ENCODE measurements at regions not wholly inside any gene's neighbourhood (a gene's known extent, or its start where the extent isn't known, plus 50 kb on each side); places are given as distances from the start of the nearest gene placed in this dataset.

DNA sequence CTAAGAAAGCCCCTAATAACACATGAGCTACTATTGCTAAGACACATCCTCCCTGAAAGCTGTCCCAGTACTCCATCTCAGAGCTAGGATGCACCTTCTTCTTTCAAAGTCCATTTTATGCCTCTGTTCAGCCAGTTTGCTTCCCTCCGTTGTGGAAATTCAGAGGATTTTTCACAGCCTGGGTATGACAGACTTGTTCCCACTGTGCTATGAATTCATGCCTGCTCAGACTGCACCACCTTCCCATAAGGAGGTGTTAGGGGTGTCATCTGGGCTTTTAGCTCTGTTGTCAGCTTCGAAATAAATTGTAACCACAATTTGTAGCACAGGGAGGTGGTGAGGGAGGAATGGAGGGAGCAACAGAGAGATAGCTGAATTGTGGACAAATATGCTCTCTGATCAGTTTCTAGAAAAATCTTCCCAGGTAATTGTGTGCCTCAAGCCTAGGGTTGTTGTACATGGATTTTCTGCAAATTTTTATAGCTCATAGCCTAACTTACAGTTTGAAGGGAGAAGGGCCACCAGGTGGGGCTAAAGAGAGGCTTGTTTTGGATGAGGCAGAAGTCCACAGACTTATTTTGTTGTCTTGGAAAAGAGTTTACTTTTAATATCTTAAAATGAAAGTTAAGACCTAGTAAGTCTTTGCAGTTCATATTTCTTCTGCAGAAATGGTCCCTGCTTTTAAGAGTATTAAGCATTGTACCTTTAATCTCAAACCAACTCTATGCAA, 462.0 kb downstream of the PDCD6IP start:
- TF ChIP-seq POLR2A (IDR thresholded peaks at IDR 0.05) = no peak
- TF ChIP-seq, protein P1, sequence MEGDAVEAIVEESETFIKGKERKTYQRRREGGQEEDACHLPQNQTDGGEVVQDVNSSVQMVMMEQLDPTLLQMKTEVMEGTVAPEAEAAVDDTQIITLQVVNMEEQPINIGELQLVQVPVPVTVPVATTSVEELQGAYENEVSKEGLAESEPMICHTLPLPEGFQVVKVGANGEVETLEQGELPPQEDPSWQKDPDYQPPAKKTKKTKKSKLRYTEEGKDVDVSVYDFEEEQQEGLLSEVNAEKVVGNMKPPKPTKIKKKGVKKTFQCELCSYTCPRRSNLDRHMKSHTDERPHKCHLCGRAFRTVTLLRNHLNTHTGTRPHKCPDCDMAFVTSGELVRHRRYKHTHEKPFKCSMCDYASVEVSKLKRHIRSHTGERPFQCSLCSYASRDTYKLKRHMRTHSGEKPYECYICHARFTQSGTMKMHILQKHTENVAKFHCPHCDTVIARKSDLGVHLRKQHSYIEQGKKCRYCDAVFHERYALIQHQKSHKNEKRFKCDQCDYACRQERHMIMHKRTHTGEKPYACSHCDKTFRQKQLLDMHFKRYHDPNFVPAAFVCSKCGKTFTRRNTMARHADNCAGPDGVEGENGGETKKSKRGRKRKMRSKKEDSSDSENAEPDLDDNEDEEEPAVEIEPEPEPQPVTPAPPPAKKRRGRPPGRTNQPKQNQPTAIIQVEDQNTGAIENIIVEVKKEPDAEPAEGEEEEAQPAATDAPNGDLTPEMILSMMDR (IDR thresholded peaks at IDR 0.05) = peak in 4 of 6 experiments; percentile 20 to 63 (median 50)

Data from Peyer's patch (tissue), 4 donors.